MM.1S (cell line): ENCODE measurements at regions not wholly inside any gene's neighbourhood (a gene's known extent, or its start where the extent isn't known, plus 50 kb on each side); places are given as distances from the start of the nearest gene placed in this dataset.

Experiments
- DNase-seq: peaks from one replicate; pipeline ENCODE4 v3.0.0-alpha.2; 2015
- H2AFZ ChIP-seq: fragments of 300-600 bp; sonication (generic); 2 replicates; pipeline ENCODE4 v1.6.0; 2016; ENCODE audit warnings: antibody characterized with exemption, low read length
- H3F3A ChIP-seq: fragments of 300-600 bp; sonication (generic); 2 replicates; pipeline ENCODE4 v1.6.1; 2016; ENCODE audit warnings: mild to moderate bottlenecking, antibody characterized with exemption, low read length, moderate library complexity, mixed read lengths; ENCODE audit not compliant: insufficient read depth
- H3K27ac ChIP-seq: fragments of 300-600 bp; sonication (generic); 2 replicates; pipeline ENCODE4 v1.5.1; 2016; ENCODE audit warnings: mild to moderate bottlenecking, low read length
- H3K27me3 ChIP-seq: fragments of 300-600 bp; sonication (generic); replicated peaks from 2 replicates; pipeline ENCODE4 v1.6.0; 2016; ENCODE audit warnings: low read length; ENCODE audit not compliant: insufficient read depth
- H3K36me3 ChIP-seq: fragments of 300-600 bp; sonication (generic); replicated peaks from 2 replicates; pipeline ENCODE4 v1.6.1; 2016; ENCODE audit warnings: mild to moderate bottlenecking, low read length, mixed read lengths; ENCODE audit not compliant: insufficient read depth
- H3K4me1 ChIP-seq: fragments of 300-600 bp; sonication (generic); 2 replicates; pipeline ENCODE4 v1.6.1; 2016; ENCODE audit warnings: low read length, mixed read lengths
- H3K4me2 ChIP-seq: fragments of 300-600 bp; sonication (generic); 2 replicates; pipeline ENCODE4 v1.6.0; 2016; ENCODE audit warnings: low read depth, low read length
- H3K4me3 ChIP-seq: fragments of 300-600 bp; sonication (generic); 2 replicates; pipeline ENCODE4 v1.5.1; 2016; ENCODE audit warnings: low read length, mixed read lengths
- H3K79me2 ChIP-seq: fragments of 300-600 bp; sonication (generic); 2 replicates; pipeline ENCODE4 v1.6.1; 2016; ENCODE audit warnings: mixed run types, low read length, mixed read lengths
- H3K9ac ChIP-seq: fragments of 300-600 bp; sonication (generic); 2 replicates; pipeline ENCODE4 v1.6.1; 2016; ENCODE audit warnings: low read length, mixed read lengths
- H3K9me2 ChIP-seq: fragments of 300-600 bp; sonication (generic); replicated peaks from 2 replicates; pipeline ENCODE4 v1.6.1; 2016; ENCODE audit warnings: mild to moderate bottlenecking, low read length, mixed read lengths; ENCODE audit not compliant: insufficient read depth
- H3K9me3 ChIP-seq: fragments of 300-600 bp; sonication (generic); replicated peaks from 2 replicates; pipeline ENCODE4 v1.6.1; 2016; ENCODE audit warnings: mild to moderate bottlenecking, low read length, mixed read lengths; ENCODE audit not compliant: insufficient read depth
- H4K20me1 ChIP-seq: fragments of 300-600 bp; sonication (generic); 2 replicates; pipeline ENCODE4 v1.6.1; 2016; ENCODE audit warnings: mild to moderate bottlenecking, low read length, moderate library complexity, mixed read lengths; ENCODE audit not compliant: insufficient read depth
- CTCF ChIP-seq: fragments of 300-600 bp; sonication (generic); IDR thresholded peaks from 2 replicates; pipeline ENCODE4 v1.5.1; 2016; ENCODE audit warnings: antibody characterized with exemption, low read length, mixed read lengths
- EZH2 ChIP-seq: fragments of 300-600 bp; sonication (generic); optimal IDR thresholded peaks from 2 replicates; pipeline ENCODE3; 2017; ENCODE audit warnings: low read depth, mild to moderate bottlenecking, antibody characterized with exemption, low read length, mixed read lengths
- EZH2phosphoT487 ChIP-seq: fragments of 300-600 bp; sonication (generic); IDR thresholded peaks from 2 replicates; pipeline ENCODE4 v1.6.1; 2018; ENCODE audit warnings: antibody characterized with exemption, low read length

GRCh38 chr14:23723911-23724310, 87.7 kb downstream of the DHRS2 start:
- H3K9ac ChIP-seq = no peak overlapping the region
- no peak overlapping the region for H2AFZ ChIP-seq
- H3K4me1 ChIP-seq = no peaks in the 10 kb centered on the region
- H3K27me3 ChIP-seq = no peaks in the 10 kb centered on the region
- H3K36me3 ChIP-seq = no peaks in the 10 kb centered on the region
- no peaks in the 10 kb centered on the region for H4K20me1 ChIP-seq
- no peak for DNase-seq
- no peak overlapping the region for H3K27ac ChIP-seq
- no peaks in the 10 kb centered on the region for H3F3A ChIP-seq
- H3K9me2 ChIP-seq = no peaks in the 10 kb centered on the region
- no peak overlapping the region for H3K4me2 ChIP-seq
- no peaks in the 10 kb centered on the region for H3K79me2 ChIP-seq
- no peak for TF ChIP-seq EZH2phosphoT487
- TF ChIP-seq CTCF = no peak
- TF ChIP-seq EZH2 = no peak
- no peak overlapping the region for H3K4me3 ChIP-seq
- no peaks in the 10 kb centered on the region for H3K9me3 ChIP-seq

- no peaks in the 10 kb centered on the region for H3F3A ChIP-seq
- no peaks in the 10 kb centered on the region for H3K36me3 ChIP-seq
- no peaks in the 10 kb centered on the region for H3K79me2 ChIP-seq
- no peak overlapping the region for H3K27ac ChIP-seq
- no peak overlapping the region for H3K4me2 ChIP-seq
- H3K4me3 ChIP-seq = no peak overlapping the region
- no peaks in the 10 kb centered on the region for H3K27me3 ChIP-seq
- TF ChIP-seq EZH2phosphoT487 (no peak), EZH2 (no peak), CTCF (no peak)
- no peaks in the 10 kb centered on the region for H3K9me2 ChIP-seq
- no peaks in the 10 kb centered on the region for H4K20me1 ChIP-seq
- H3K9ac ChIP-seq = no peak overlapping the region
- no peaks in the 10 kb centered on the region for H3K9me3 ChIP-seq
- H2AFZ ChIP-seq = no peak overlapping the region
- H3K4me1 ChIP-seq = no peaks in the 10 kb centered on the region
- no peak for DNase-seq
Observed at GRCh38 chr14:23725528-23725927, 89.4 kb downstream of the DHRS2 start.

GRCh38 chr14:23725980-23726710, 90.0 kb downstream of the DHRS2 start:
- no peak for DNase-seq
- H3F3A ChIP-seq = no peaks in the 10 kb centered on the region
- no peaks in the 10 kb centered on the region for H3K4me1 ChIP-seq
- H3K9me2 ChIP-seq = no peaks in the 10 kb centered on the region
- no peak overlapping the region for H3K4me3 ChIP-seq
- no peak overlapping the region for H3K9ac ChIP-seq
- H3K4me2 ChIP-seq = no peak overlapping the region
- no peak overlapping the region for H2AFZ ChIP-seq
- no peaks in the 10 kb centered on the region for H4K20me1 ChIP-seq
- no peaks in the 10 kb centered on the region for H3K79me2 ChIP-seq
- H3K9me3 ChIP-seq = no peaks in the 10 kb centered on the region
- H3K27ac ChIP-seq = no peak overlapping the region
- H3K36me3 ChIP-seq = no peaks in the 10 kb centered on the region
- H3K27me3 ChIP-seq = no peaks in the 10 kb centered on the region
- TF ChIP-seq EZH2 = no peak
- TF ChIP-seq EZH2phosphoT487 = no peak
- no peak for TF ChIP-seq CTCF
